AG10803 (cell line): ENCODE measurements at regions not wholly inside any gene's neighbourhood (a gene's known extent, or its start where the extent isn't known, plus 50 kb on each side); places are given as distances from the start of the nearest gene placed in this dataset.

Source experiments
- DNase-seq: peaks from one replicate; pipeline ENCODE4 v3.0.0; 2010; ENCODE audit warnings: low read depth
- H3K4me3 ChIP-seq: 2 replicates; pipeline ENCODE4 v1.5.1; 2011; ENCODE audit warnings: mild to moderate bottlenecking, low read length, control low read depth
- CTCF ChIP-seq: conservative IDR thresholded peaks from 2 replicates; pipeline ENCODE4 v1.5.1; 2011; ENCODE audit warnings: mild to moderate bottlenecking, low read length, control low read depth, inconsistent platforms

DNA sequence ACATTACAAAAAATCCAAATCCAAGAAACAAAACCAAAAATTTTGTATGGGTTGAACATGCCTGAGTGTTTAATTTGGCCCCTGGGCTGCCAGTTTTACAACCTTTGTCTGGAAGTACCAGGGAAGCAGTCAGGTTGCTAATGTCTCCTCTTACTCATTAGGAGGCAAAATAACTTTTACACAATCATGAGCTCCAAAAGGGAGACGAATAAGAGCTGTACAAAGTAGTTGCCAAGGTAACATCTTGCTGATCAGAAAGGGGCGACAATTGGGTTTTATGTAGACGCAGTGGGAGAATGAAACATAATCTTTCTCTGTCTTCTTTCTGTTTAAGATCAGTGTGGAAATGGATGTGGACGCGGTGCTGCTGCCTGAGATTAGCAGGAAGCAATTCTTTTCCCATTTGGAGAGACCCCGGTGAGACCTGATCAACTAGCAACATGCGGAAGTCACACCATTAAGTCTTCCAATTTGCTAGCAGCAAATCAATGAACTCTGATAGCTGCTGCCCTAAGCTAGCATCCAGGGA lies 90.7 kb upstream of the IGFBP7 start:
- no peak for TF ChIP-seq CTCF
- no peak overlapping the region for H3K4me3 ChIP-seq
- DNase-seq, result no peak

- no peak for TF ChIP-seq CTCF
- no peak overlapping the region for H3K4me3 ChIP-seq
- no peak for DNase-seq
Measured at GRCh38 chr4:57199267-57199666, 89.1 kb upstream of the IGFBP7 start.

GRCh38 chr4:57195622-57196021 lies 85.4 kb upstream of the IGFBP7 start:
- H3K4me3 ChIP-seq, result no peak overlapping the region
- TF ChIP-seq CTCF, result no peak
- DNase-seq, result no peak

DNA sequence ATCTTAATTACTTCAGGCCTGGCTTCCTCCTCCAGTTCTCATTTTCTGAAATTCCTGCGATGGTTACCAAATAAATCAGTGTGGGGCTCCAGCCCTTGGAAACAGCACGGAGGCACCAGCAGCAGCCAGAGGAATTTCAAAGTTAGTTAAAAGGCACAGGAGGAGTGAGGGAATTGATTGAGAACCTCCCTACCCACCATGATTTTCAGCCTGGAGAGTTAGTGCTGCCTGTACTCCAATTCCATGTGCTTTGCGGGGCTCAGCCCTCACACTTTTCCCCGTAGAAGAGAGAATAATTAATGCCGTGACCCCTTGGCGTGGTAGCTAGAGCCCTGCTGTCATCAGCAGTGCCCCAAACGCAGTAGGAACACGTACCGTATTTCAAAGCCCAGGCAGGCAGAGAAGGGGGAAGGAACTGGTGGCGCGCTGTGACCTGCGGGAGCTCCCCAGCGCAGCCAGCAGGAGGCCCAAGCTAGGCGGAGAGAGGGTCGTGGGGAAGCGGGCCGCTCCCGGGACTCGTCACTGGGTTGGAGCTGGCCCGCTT lies 84.0 kb upstream of the IGFBP7 start:
- no peak overlapping the region for H3K4me3 ChIP-seq
- TF ChIP-seq CTCF, result no peak
- DNase-seq, result no peak

GRCh38 chr4:57193209-57193810 lies 83.1 kb upstream of the IGFBP7 start:
- TF ChIP-seq CTCF, result no peak
- no peak overlapping the region for H3K4me3 ChIP-seq
- no peak for DNase-seq

- H3K4me3 ChIP-seq, result no peak overlapping the region
- no peak for DNase-seq
- no peak for TF ChIP-seq CTCF
Measured at GRCh38 chr4:57191523-57192034, 81.4 kb upstream of the IGFBP7 start.
